RWPE1 (cell line): ENCODE measurements at regions not wholly inside any gene's neighbourhood (a gene's known extent, or its start where the extent isn't known, plus 50 kb on each side); places are given as distances from the start of the nearest gene placed in this dataset.

Experiments used
- CTCF ChIA-PET: fragments of 350-600 bp; sonication (Branson Sonifier 250); formaldehyde crosslinking; extraction: SDS; loops from one replicate; lab custom pipeline; 2021; lab: Yijun Ruan, JAX
- POLR2A ChIA-PET: fragments of 400-600 bp; formaldehyde crosslinking; extraction: SDS; loops from one replicate; lab custom pipeline; 2020; ENCODE audit warnings: antibody characterized with exemption; ENCODE audit not compliant: low non-redundant PET; lab: Yijun Ruan, JAX
- DNase-seq: peaks from one replicate; pipeline ENCODE4 v3.0.0; 2012; ENCODE audit warnings: low spot score
- H3K27ac ChIP-seq: fragments of 450-650 bp; 2 replicates; pipeline ENCODE4 v1.5.1; 2017
- TF ChIP-seq, protein P1 (sequence below): fragments of 450-650 bp; conservative IDR thresholded peaks from 2 replicates; pipeline ENCODE4 v1.5.1; 2017; ENCODE audit warnings: low read depth, mild to moderate bottlenecking

GRCh38 chr1:191865479-191865878 lies 292.8 kb upstream of the RGS18 start:
- ChIA-PET POLR2A (no interaction called here), CTCF (no interaction called here)
- H3K27ac ChIP-seq, result no peak overlapping the region
- no peak for DNase-seq
- TF ChIP-seq, protein P1, sequence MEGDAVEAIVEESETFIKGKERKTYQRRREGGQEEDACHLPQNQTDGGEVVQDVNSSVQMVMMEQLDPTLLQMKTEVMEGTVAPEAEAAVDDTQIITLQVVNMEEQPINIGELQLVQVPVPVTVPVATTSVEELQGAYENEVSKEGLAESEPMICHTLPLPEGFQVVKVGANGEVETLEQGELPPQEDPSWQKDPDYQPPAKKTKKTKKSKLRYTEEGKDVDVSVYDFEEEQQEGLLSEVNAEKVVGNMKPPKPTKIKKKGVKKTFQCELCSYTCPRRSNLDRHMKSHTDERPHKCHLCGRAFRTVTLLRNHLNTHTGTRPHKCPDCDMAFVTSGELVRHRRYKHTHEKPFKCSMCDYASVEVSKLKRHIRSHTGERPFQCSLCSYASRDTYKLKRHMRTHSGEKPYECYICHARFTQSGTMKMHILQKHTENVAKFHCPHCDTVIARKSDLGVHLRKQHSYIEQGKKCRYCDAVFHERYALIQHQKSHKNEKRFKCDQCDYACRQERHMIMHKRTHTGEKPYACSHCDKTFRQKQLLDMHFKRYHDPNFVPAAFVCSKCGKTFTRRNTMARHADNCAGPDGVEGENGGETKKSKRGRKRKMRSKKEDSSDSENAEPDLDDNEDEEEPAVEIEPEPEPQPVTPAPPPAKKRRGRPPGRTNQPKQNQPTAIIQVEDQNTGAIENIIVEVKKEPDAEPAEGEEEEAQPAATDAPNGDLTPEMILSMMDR, result no peak

DNA sequence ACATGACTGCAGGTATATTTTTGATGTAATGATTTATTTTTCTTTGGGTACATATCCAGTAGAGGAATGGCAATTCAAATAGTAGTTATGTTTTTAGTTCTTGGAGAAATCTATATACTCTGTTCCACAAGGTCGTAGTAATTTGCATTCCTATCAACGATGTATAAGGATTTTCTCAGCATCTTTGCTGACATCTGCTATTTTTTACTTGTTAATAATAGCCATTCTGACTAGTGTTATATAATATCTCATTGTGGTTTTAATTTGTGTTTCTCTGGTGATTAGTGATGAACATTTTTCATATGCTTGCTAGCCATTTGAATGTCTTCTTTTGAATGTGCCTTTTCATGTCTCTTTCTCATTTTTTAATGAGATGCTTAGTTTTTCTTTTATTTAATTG lies 292.1 kb upstream of the RGS18 start:
- no peak overlapping the region for H3K27ac ChIP-seq
- TF ChIP-seq, protein P1, result no peak
- ChIA-PET CTCF (no interaction called here), POLR2A (no interaction called here)
- no peak for DNase-seq

GRCh38 chr1:191869790-191870312 lies 288.4 kb upstream of the RGS18 start:
- no peak for DNase-seq
- ChIA-PET CTCF (interaction anchor here (0.7 kb wide), 1 partner anchor 423 kb away, joined by 6 read pairs; no protein-coding TSS in a partner anchor), POLR2A (no interaction called here)
- no peak overlapping the region for H3K27ac ChIP-seq
- TF ChIP-seq, protein P1, result no peak

DNA sequence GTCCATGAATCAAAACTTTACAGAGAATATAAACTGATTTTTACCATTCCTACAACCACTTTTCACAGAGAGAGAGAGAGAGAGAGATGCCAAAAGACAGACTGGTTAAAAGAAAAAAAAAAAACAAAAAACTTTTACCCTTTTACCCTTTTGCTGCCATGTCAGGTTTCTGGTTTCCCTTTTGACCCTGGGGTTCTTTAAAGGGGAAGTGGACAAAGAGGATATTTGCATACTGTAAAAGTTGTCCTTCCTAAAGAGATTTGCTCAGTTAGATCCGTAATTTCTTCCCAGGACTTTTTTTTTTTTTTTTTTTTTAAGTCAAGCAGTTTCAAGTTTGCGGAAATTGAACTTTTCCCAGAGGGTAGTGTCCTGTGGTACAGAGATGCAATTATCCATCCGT lies 287.8 kb upstream of the RGS18 start:
- no peak for DNase-seq
- TF ChIP-seq, protein P1, result no peak
- POLR2A ChIA-PET, result no interaction called here
- CTCF ChIA-PET, result interaction anchor here (0.7 kb wide), 1 partner anchor 423 kb away, joined by 6 read pairs; no protein-coding TSS in a partner anchor
- no peak overlapping the region for H3K27ac ChIP-seq

DNA sequence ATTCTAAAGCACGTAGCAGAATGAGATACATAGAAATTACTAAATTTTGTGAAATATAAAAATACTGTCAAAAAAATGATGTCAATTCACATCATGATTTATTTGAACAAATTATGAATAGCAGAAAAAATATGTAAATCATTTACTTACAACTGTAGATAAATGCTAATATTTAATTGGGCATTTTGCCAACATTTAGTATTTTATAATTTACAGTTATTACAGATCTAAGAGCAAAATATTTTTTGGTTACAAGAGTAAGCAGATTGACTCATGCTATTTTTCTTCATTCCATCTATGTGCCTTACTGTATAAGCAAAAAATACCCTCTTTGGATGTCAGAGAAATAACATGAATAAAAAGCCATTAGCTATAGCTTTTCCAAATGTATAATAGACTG lies 282.3 kb upstream of the RGS18 start:
- TF ChIP-seq, protein P1, result no peak
- ChIA-PET CTCF (no interaction called here), POLR2A (no interaction called here)
- no peak overlapping the region for H3K27ac ChIP-seq
- DNase-seq, result no peak

GRCh38 chr1:191876631-191877030 lies 281.6 kb upstream of the RGS18 start:
- no peak for DNase-seq
- ChIA-PET CTCF (no interaction called here), POLR2A (no interaction called here)
- TF ChIP-seq, protein P1, result no peak
- H3K27ac ChIP-seq, result no peak overlapping the region
